Keratinocyte (primary cell): ENCODE measurements at regions not wholly inside any gene's neighbourhood (a gene's known extent, or its start where the extent isn't known, plus 50 kb on each side); places are given as distances from the start of the nearest gene placed in this dataset.

ENCODE experiments used
- DNase-seq: peaks from one replicate; pipeline ENCODE4 v3.0.0-alpha.2; 2011; ENCODE audit warnings: low read depth, missing footprints, low spot score
- FAIRE-seq: peaks from 2 replicates; lab custom pipeline; 2011; peaks lifted over from hg19 to GRCh38; lab: Jason Lieb, UNC
- H2AFZ ChIP-seq: 2 replicates; pipeline ENCODE4 v1.6.0; 2012; ENCODE audit warnings: low read length, control low read depth, inconsistent platforms; ENCODE audit not compliant: control insufficient read depth
- H3K27ac ChIP-seq: 2 replicates; pipeline ENCODE4 v1.5.1; 2011; ENCODE audit warnings: low read length; ENCODE audit not compliant: control insufficient read depth, insufficient read depth
- H3K27me3 ChIP-seq: 3 replicates; pipeline ENCODE4 v1.6.0; 2011; ENCODE audit warnings: low read length; ENCODE audit not compliant: control insufficient read depth, insufficient read depth; ENCODE audit errors: extremely low read depth
- H3K36me3 ChIP-seq, 2 experiments: 2 replicates in 1 of 2; 3 replicates in 1 of 2; pipeline ENCODE4 v1.5.1; 2011; ENCODE audit warnings: low read length in 2 of 2, mild to moderate bottlenecking in 1 of 2; ENCODE audit not compliant: control insufficient read depth in 2 of 2, insufficient read depth in 2 of 2; ENCODE audit errors: extremely low read depth in 1 of 2
- H3K4me1 ChIP-seq: 3 replicates; pipeline ENCODE4 v1.5.1; 2011; ENCODE audit warnings: low read length; ENCODE audit not compliant: control insufficient read depth, insufficient read depth; ENCODE audit errors: extremely low read depth
- H3K4me2 ChIP-seq: 3 replicates; pipeline ENCODE4 v1.6.0; 2011; ENCODE audit warnings: low read depth, low read length; ENCODE audit not compliant: control insufficient read depth, insufficient read depth; ENCODE audit errors: extremely low read depth
- H3K4me3 ChIP-seq, 3 experiments: fragments of 200-600 bp in 1 of 3; sonication (generic) in 1 of 3; 2 replicates in 2 of 3; 3 replicates in 1 of 3; pipeline ENCODE4 v1.5.1; 2011 to 2016; ENCODE audit warnings: low read length in 3 of 3, mild to moderate bottlenecking in 3 of 3, control low read depth in 2 of 3, inconsistent platforms in 1 of 3, low read depth in 1 of 3, mixed read lengths in 1 of 3, mixed run types in 1 of 3, moderate library complexity in 1 of 3; ENCODE audit not compliant: control insufficient read depth in 2 of 3, insufficient read depth in 2 of 3; ENCODE audit errors: extremely low read depth in 1 of 3
- H3K79me2 ChIP-seq: 2 replicates; pipeline ENCODE4 v1.6.0; 2012; ENCODE audit warnings: low read length; ENCODE audit not compliant: control insufficient read depth, insufficient read depth
- H3K9ac ChIP-seq: 3 replicates; pipeline ENCODE4 v1.6.0; 2011; ENCODE audit warnings: low read length; ENCODE audit not compliant: control insufficient read depth, insufficient read depth; ENCODE audit errors: extremely low read depth
- H3K9me1 ChIP-seq: 3 replicates; pipeline ENCODE4 v1.6.0; 2011; ENCODE audit warnings: low read length; ENCODE audit not compliant: control insufficient read depth, insufficient read depth; ENCODE audit errors: extremely low read depth
- H3K9me3 ChIP-seq: 2 replicates; pipeline ENCODE4 v1.5.1; 2012; ENCODE audit warnings: low read depth, low read length; ENCODE audit not compliant: control insufficient read depth
- H4K20me1 ChIP-seq: 3 replicates; pipeline ENCODE4 v1.6.0; 2011; ENCODE audit warnings: low read length; ENCODE audit not compliant: control insufficient read depth, insufficient read depth; ENCODE audit errors: extremely low read depth
- EZH2 ChIP-seq: IDR thresholded peaks from one replicate; pipeline ENCODE4 v1.6.1; 2012; ENCODE audit warnings: inconsistent platforms, mild to moderate bottlenecking, low read length, moderate library complexity
- dilution Hi-C: fragments of 300-500 bp; cut with MboI; formaldehyde crosslinking; loops from one replicate; pipeline ENCODE4 v1.7.0; 2020; ENCODE audit warnings: low sequenced_read_pairs; ENCODE audit not compliant: extremely low pct_ligation_motif_present
- TF ChIP-seq, protein P1 (sequence below), 3 experiments: IDR thresholded peaks in 1 of 3; conservative IDR thresholded peaks in 1 of 3; optimal IDR thresholded peaks in 1 of 3; 2 replicates in 2 of 3; 3 replicates in 1 of 3; pipeline versions ENCODE3 to v1.5.1; 2011; ENCODE audit warnings: low read length in 3 of 3, mild to moderate bottlenecking in 3 of 3, moderate library complexity in 2 of 3, control low read depth in 1 of 3, inconsistent platforms in 1 of 3; ENCODE audit not compliant: insufficient read depth in 2 of 3; ENCODE audit errors: extremely low read depth in 1 of 3

DNA sequence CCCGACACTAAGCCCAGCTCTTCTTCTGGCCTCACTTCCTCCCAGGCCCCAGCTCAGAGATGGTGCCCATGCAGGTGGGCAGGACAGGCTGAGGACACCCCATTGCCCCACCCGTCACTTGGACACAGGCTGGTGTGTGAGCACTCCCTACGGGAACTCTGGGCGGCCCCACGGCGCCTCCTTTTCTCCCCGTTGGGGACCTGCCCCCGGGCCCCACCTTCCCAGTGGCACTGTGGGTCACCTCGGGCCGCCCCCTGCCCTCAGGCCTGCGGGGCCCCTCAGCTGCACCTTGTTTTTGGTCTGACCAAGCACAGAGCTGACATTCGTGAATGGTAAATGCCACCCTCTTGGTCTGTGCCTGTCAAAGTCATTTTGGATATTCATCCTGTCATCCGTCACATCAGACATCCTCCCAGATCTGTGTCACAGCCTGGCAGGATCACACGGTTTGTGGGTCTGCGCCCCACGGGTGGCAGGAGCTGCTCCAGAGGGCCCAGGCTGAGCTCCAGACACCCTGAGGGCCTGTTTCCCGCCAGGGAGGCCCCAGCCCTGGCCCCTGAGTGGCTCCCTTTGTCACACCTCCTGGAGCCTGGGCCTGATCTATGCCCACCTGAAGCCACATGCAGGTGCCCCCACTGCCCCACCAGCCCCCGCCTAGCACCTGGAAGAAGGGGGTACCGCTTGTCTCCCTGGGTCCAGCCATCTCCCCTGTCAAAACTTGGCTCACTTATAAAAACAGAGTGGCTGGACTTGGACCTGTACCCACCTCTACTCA lies 1188.5 kb downstream of the BRD1 start:
- FAIRE-seq (no peak), DNase-seq (no peak)
- Histone ChIP-seq H3K36me3 (no peaks in the 10 kb centered on the region), H3K9ac (no peak overlapping the region), H3K79me2 (no peaks in the 10 kb centered on the region), H3K9me1 (no peaks in the 10 kb centered on the region), H3K9me3 (peaks cover 30% of the 10 kb centered on the region), H2AFZ (no peak overlapping the region), H3K27me3 (no peaks in the 10 kb centered on the region), H3K27ac (no peak overlapping the region), H4K20me1 (no peaks in the 10 kb centered on the region), H3K4me3 (no peak overlapping the region), H3K4me2 (no peak overlapping the region), H3K4me1 (no peaks in the 10 kb centered on the region)
- no peak for TF ChIP-seq EZH2
- TF ChIP-seq, protein P1, sequence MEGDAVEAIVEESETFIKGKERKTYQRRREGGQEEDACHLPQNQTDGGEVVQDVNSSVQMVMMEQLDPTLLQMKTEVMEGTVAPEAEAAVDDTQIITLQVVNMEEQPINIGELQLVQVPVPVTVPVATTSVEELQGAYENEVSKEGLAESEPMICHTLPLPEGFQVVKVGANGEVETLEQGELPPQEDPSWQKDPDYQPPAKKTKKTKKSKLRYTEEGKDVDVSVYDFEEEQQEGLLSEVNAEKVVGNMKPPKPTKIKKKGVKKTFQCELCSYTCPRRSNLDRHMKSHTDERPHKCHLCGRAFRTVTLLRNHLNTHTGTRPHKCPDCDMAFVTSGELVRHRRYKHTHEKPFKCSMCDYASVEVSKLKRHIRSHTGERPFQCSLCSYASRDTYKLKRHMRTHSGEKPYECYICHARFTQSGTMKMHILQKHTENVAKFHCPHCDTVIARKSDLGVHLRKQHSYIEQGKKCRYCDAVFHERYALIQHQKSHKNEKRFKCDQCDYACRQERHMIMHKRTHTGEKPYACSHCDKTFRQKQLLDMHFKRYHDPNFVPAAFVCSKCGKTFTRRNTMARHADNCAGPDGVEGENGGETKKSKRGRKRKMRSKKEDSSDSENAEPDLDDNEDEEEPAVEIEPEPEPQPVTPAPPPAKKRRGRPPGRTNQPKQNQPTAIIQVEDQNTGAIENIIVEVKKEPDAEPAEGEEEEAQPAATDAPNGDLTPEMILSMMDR (optimal IDR thresholded peaks at IDR 0.05 in 1 of 3, IDR thresholded peaks at IDR 0.05 in 1 of 3, conservative IDR thresholded peaks at IDR 0.05 in 1 of 3; ENCODE audit: extremely low read depth in 1 of 3, insufficient read depth in 2 of 3, low read length in 3 of 3) = no peak
- dilution Hi-C loops = no loop called here

DNA sequence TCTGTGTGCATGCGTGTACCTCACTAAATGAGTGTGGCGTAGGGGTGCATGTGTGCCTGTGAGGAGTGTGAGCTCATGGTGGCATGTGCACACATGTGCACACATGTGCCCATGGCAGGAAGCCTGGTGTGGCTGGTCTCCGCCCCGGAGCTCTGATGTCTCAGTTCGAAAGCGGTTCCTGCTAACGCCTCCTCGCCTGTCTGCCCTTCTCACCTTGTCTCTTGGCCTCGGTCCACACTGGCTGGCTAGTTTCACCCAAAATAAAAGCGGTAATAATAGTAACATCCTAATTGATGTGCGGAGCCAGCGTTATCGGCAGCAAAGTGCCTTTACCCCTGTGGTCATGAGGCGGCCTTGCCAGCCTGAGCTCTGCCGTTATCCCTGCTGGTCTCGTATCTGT lies 1190.4 kb downstream of the BRD1 start:
- H3K4me1 ChIP-seq = no peaks in the 10 kb centered on the region
- FAIRE-seq = no peak
- no peak for TF ChIP-seq EZH2
- TF ChIP-seq, protein P1 (optimal IDR thresholded peaks at IDR 0.05 in 1 of 3, IDR thresholded peaks at IDR 0.05 in 1 of 3, conservative IDR thresholded peaks at IDR 0.05 in 1 of 3; ENCODE audit: extremely low read depth in 1 of 3, insufficient read depth in 2 of 3, low read length in 3 of 3) = no peak
- no peak overlapping the region for H3K27ac ChIP-seq
- no peak for DNase-seq
- H3K36me3 ChIP-seq = no peaks in the 10 kb centered on the region
- H2AFZ ChIP-seq = no peak overlapping the region
- dilution Hi-C loops = no loop called here
- H4K20me1 ChIP-seq = no peaks in the 10 kb centered on the region
- no peak overlapping the region for H3K4me2 ChIP-seq
- H3K27me3 ChIP-seq = no peaks in the 10 kb centered on the region
- peaks cover 15% of the 10 kb centered on the region for H3K9me3 ChIP-seq
- no peaks in the 10 kb centered on the region for H3K79me2 ChIP-seq
- no peaks in the 10 kb centered on the region for H3K9me1 ChIP-seq
- no peak overlapping the region for H3K4me3 ChIP-seq
- H3K9ac ChIP-seq = no peak overlapping the region
